Activated CD4-positive, alpha-beta T cell treated with anti-CD3 and anti-CD28 coated beads, Interleukin-2, amount 10 ng/mL, durations not matched to agents 24 days and 14 days (primary cell): ENCODE measurements at regions not wholly inside any gene's neighbourhood (a gene's known extent, or its start where the extent isn't known, plus 50 kb on each side); places are given as distances from the start of the nearest gene placed in this dataset.

Experiments
- DNase-seq: peaks from one replicate; pipeline ENCODE4 v3.0.0; 2022
- H3K27ac Mint-ChIP-seq: one replicate; pipeline ENCODE4 v1.8.0; 2022; ENCODE audit warnings: mild to moderate bottlenecking, mixed read lengths
- H3K27me3 Mint-ChIP-seq: one replicate; pipeline ENCODE4 v1.8.0; 2022; ENCODE audit warnings: mixed read lengths
- H3K36me3 Mint-ChIP-seq: one replicate; pipeline ENCODE4 v1.8.0; 2022; ENCODE audit warnings: low read depth, mild to moderate bottlenecking, mixed read lengths
- H3K4me1 Mint-ChIP-seq: one replicate; pipeline ENCODE4 v1.8.0; 2021; ENCODE audit warnings: mixed read lengths
- H3K4me3 Mint-ChIP-seq: one replicate; pipeline ENCODE4 v1.8.0; 2022; ENCODE audit warnings: mild to moderate bottlenecking, moderate library complexity, mixed read lengths
- H3K9me3 Mint-ChIP-seq: one replicate; pipeline ENCODE4 v1.8.0; 2021; ENCODE audit warnings: mixed read lengths
- intact Hi-C: fragments of 100-400 bp; cut with micrococcal nuclease; formaldehyde crosslinking; loops from one replicate; pipeline ENCODE4 v1.15.1; 2023

DNA sequence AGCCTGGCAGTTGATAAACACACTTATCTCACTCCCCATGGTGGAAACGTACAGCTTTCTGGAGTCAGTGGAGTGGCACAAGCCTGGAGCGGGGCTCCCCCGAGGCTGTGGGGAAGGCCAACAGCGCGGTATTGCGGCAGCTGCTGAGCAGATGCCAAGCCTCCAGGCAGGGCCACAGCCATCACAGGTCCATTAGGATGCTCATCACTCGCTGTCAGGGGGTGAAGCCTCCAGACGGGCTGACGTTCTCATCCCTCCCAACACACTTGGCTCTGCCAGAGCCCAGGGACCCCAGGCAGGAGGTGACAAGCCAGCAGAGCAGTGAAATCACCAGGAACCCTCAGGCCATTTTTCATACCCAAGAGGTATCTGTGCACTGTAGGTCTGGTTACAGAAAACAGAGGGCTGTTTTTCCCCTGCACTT, 529.2 kb upstream of the KLHL29 start:
- H3K27ac Mint-ChIP-seq = no peak overlapping the region
- H3K9me3 Mint-ChIP-seq = peaks cover 3% of the 10 kb centered on the region
- H3K36me3 Mint-ChIP-seq = no peaks in the 10 kb centered on the region
- H3K27me3 Mint-ChIP-seq = no peaks in the 10 kb centered on the region
- intact Hi-C loops = no loop called here
- no peaks in the 10 kb centered on the region for H3K4me1 Mint-ChIP-seq
- DNase-seq = no peak
- H3K4me3 Mint-ChIP-seq = no peak overlapping the region

DNA sequence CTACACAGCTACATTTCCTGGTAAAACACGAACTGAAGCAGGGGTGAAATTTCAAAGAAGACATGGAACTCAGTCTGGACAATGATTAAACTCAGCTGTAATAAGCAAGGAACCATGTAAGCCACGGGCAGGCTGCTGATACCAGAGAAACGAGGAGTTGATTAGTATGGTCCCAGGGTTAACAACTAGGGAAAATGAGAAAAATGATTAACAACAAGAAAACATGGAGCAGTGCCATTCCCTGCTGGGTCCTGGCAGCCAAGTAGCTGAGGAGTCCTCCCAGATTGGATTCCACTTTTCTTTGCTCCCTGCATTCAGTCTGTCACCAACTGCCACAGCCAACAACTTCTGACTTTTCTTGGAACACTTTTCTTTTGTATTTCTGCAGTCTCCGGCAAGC, 517.0 kb upstream of the KLHL29 start:
- no peak for DNase-seq
- H3K4me1 Mint-ChIP-seq = no peaks in the 10 kb centered on the region
- H3K27me3 Mint-ChIP-seq = no peaks in the 10 kb centered on the region
- intact Hi-C loops = no loop called here
- H3K9me3 Mint-ChIP-seq = no peaks in the 10 kb centered on the region
- no peak overlapping the region for H3K27ac Mint-ChIP-seq
- no peaks in the 10 kb centered on the region for H3K36me3 Mint-ChIP-seq
- H3K4me3 Mint-ChIP-seq = no peak overlapping the region

GRCh38 chr2:22878121-22878520, 506.9 kb upstream of the KLHL29 start:
- no peaks in the 10 kb centered on the region for H3K9me3 Mint-ChIP-seq
- H3K36me3 Mint-ChIP-seq = no peaks in the 10 kb centered on the region
- intact Hi-C loops = no loop called here
- no peak for DNase-seq
- no peaks in the 10 kb centered on the region for H3K4me1 Mint-ChIP-seq
- no peak overlapping the region for H3K4me3 Mint-ChIP-seq
- no peaks in the 10 kb centered on the region for H3K27me3 Mint-ChIP-seq
- no peak overlapping the region for H3K27ac Mint-ChIP-seq

- DNase-seq = no peak
- Mint-ChIP-seq H3K27me3 (no peaks in the 10 kb centered on the region), H3K36me3 (no peaks in the 10 kb centered on the region), H3K4me1 (no peaks in the 10 kb centered on the region), H3K9me3 (no peaks in the 10 kb centered on the region), H3K27ac (no peak overlapping the region), H3K4me3 (no peak overlapping the region)
- intact Hi-C loops = no loop called here
Observed at GRCh38 chr2:22879009-22879863, 505.7 kb upstream of the KLHL29 start.

- Mint-ChIP-seq H3K9me3 (no peaks in the 10 kb centered on the region), H3K27ac (no peak overlapping the region), H3K4me1 (no peaks in the 10 kb centered on the region)
Observed at GRCh38 chr2:22880161-22880560, 504.8 kb upstream of the KLHL29 start.

DNA sequence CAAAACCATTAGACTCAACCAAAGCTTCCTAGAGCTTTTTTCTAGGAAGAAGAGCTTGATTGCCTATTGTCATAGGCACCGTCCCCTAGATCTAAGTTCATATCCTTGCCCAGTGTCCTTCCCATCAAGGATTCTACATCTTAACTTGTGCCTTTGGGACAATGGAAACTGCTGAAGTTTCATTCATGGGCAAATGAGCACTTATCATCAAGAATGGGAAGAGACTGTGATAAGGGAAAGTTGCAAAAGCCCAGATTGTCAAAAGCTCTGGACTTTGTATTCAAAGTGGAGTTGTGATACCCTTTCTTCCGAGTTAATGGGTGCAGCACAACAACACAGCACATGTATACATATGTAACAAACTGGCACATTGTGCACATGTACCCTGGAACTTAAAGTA, 503.0 kb upstream of the KLHL29 start:
- intact Hi-C loops = no loop called here
- H3K36me3 Mint-ChIP-seq = no peaks in the 10 kb centered on the region
- H3K27me3 Mint-ChIP-seq = no peaks in the 10 kb centered on the region
- no peaks in the 10 kb centered on the region for H3K4me1 Mint-ChIP-seq
- DNase-seq = no peak
- H3K4me3 Mint-ChIP-seq = no peak overlapping the region
- no peaks in the 10 kb centered on the region for H3K9me3 Mint-ChIP-seq
- H3K27ac Mint-ChIP-seq = no peak overlapping the region

More at GRCh38 chr2:22880161-22880560, 504.8 kb upstream of the KLHL29 start:
- no peak for DNase-seq
- intact Hi-C loops = no loop called here
- Mint-ChIP-seq H3K27me3 (no peaks in the 10 kb centered on the region), H3K4me3 (no peak overlapping the region), H3K36me3 (no peaks in the 10 kb centered on the region)

DNA sequence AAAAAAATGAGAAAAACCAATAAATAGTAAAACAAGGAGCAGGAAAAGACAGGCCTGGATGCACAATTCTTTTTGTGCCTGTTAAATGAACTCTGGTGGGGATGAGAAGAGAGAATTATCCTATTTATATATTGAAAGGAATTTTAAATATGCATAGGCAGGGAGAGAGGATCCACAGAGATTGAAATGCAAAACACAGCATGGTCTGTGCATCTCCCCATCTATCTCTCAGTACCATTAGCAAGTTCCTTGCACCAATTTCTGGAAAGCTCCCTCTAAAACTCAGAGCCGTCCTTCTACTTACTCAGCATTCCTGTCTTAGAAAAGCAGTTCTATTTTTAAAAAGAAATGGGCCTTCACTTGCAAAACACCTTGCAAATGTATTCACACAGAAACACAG, 502.3 kb upstream of the KLHL29 start:
- no peaks in the 10 kb centered on the region for H3K9me3 Mint-ChIP-seq
- intact Hi-C loops = no loop called here
- H3K4me3 Mint-ChIP-seq = no peak overlapping the region
- no peaks in the 10 kb centered on the region for H3K4me1 Mint-ChIP-seq
- H3K27me3 Mint-ChIP-seq = no peaks in the 10 kb centered on the region
- H3K36me3 Mint-ChIP-seq = no peaks in the 10 kb centered on the region
- H3K27ac Mint-ChIP-seq = no peak overlapping the region
- DNase-seq = no peak

DNA sequence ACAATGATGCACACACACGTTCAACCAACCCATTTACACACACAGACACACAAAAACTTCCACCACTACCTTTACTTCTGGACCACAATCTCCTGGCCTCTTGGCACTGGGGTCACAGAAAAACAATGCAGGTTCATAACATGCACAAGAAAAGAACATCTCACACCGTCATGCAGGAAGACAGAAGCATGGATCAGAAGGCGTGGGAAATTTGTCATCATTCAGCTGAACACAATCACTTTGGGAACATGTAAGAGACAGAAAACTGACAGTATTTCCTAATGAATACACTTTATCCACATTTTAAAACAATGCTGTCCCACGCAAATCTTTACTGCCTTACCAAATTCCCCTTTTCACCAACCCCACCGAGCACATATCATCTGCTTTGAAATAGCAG, 501.9 kb upstream of the KLHL29 start:
- Mint-ChIP-seq H3K27ac (no peak overlapping the region), H3K36me3 (no peaks in the 10 kb centered on the region), H3K27me3 (no peaks in the 10 kb centered on the region), H3K4me1 (no peaks in the 10 kb centered on the region), H3K4me3 (no peak overlapping the region), H3K9me3 (no peaks in the 10 kb centered on the region)
- intact Hi-C loops = no loop called here
- DNase-seq = no peak

DNA sequence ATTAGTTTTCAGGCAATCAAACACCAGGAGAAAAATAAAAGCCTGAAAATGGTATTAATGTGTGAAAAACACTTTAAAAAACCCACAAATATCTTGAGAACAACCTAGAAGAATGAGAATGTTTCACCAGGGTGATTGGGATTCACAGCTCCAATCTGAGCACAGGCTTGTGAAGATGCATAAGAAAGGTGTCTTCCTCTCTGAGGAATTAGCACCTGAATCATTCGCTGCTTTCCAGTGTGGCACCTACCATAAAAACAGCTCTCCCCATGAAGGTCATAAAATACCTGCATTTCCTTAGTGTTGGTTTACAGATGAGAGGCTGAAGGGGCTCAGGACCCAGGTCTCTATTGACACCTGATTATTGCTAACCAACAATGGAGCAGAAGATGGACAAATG, 499.7 kb upstream of the KLHL29 start:
- Mint-ChIP-seq H3K4me3 (no peak overlapping the region), H3K27me3 (no peaks in the 10 kb centered on the region), H3K4me1 (no peaks in the 10 kb centered on the region), H3K9me3 (no peaks in the 10 kb centered on the region), H3K36me3 (no peaks in the 10 kb centered on the region), H3K27ac (no peak overlapping the region)
- intact Hi-C loops = no loop called here
- DNase-seq = no peak

GRCh38 chr2:22887426-22887825, 497.6 kb upstream of the KLHL29 start:
- Mint-ChIP-seq H3K27ac (no peak overlapping the region), H3K4me1 (no peaks in the 10 kb centered on the region), H3K36me3 (no peaks in the 10 kb centered on the region), H3K27me3 (no peaks in the 10 kb centered on the region), H3K4me3 (no peak overlapping the region), H3K9me3 (no peaks in the 10 kb centered on the region)
- no peak for DNase-seq
- intact Hi-C loops = no loop called here

DNA sequence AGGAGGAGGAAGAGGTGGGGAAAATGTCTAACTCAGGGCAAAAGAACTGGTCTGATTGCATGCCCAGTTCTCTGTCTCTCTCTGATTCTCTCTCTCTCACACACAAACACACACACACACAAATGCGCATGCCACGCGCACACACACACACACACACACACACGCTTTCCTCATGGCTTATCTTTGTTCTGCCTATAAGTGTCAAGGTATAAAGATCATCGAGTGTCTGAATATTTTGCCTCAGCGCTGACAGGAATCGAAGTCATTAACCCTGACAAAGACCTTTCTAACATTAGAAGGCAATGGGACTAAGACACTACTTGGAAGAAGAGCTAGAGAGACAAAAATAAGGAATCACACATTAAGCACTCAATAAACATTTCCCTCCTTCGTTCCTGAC, 497.1 kb upstream of the KLHL29 start:
- H3K27ac Mint-ChIP-seq = no peak overlapping the region
- DNase-seq = no peak
- intact Hi-C loops = no loop called here
- no peaks in the 10 kb centered on the region for H3K27me3 Mint-ChIP-seq
- H3K9me3 Mint-ChIP-seq = no peaks in the 10 kb centered on the region
- H3K4me3 Mint-ChIP-seq = no peak overlapping the region
- no peaks in the 10 kb centered on the region for H3K36me3 Mint-ChIP-seq
- H3K4me1 Mint-ChIP-seq = no peaks in the 10 kb centered on the region

DNA sequence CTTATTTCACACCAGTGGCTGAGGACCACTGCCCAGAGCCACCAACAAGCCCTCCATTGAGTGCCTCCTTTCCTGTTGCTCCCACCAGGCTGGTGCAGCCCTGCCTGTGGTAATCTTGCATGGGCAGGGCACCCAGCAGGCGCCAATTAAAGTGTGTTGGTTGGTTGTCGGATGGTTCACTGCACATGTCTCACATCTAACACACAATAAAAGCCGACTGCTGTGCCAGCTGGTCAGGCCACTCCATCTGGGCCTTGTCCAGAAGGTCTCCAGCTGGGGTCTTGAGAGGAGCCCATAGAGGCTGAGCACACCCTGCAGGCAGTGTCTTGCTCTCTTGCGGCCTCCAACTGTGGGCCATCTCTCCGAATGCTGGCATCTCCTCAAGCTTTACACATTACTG, 494.8 kb upstream of the KLHL29 start:
- no peak for DNase-seq
- H3K4me3 Mint-ChIP-seq = no peak overlapping the region
- H3K27ac Mint-ChIP-seq = no peak overlapping the region
- H3K27me3 Mint-ChIP-seq = no peaks in the 10 kb centered on the region
- H3K4me1 Mint-ChIP-seq = no peaks in the 10 kb centered on the region
- H3K9me3 Mint-ChIP-seq = no peaks in the 10 kb centered on the region
- no peaks in the 10 kb centered on the region for H3K36me3 Mint-ChIP-seq
- intact Hi-C loops = no loop called here

- H3K4me1 Mint-ChIP-seq = no peaks in the 10 kb centered on the region
- no peak overlapping the region for H3K27ac Mint-ChIP-seq
- no peak overlapping the region for H3K4me3 Mint-ChIP-seq
- no peaks in the 10 kb centered on the region for H3K27me3 Mint-ChIP-seq
- H3K9me3 Mint-ChIP-seq = no peaks in the 10 kb centered on the region
- intact Hi-C loops = no loop called here
- no peaks in the 10 kb centered on the region for H3K36me3 Mint-ChIP-seq
- no peak for DNase-seq
Observed at GRCh38 chr2:22893761-22894517, 491.0 kb upstream of the KLHL29 start.

GRCh38 chr2:22894761-22895160, 490.2 kb upstream of the KLHL29 start:
- DNase-seq = no peak
- Mint-ChIP-seq H3K4me1 (no peaks in the 10 kb centered on the region), H3K27me3 (no peaks in the 10 kb centered on the region), H3K9me3 (no peaks in the 10 kb centered on the region), H3K36me3 (no peaks in the 10 kb centered on the region), H3K4me3 (no peak overlapping the region), H3K27ac (no peak overlapping the region)
- intact Hi-C loops = no loop called here
